ENCODE measurements at regions not wholly inside any gene's neighbourhood (a gene's known extent, or its start where the extent isn't known, plus 50 kb on each side); places are given as distances from the start of the nearest gene placed in this dataset.
"Not testable (repeated sequence)": the region's sequence is repeated elsewhere in the genome, so short reads cannot be mapped to it uniquely, and the experiment has no call there.

DNA sequence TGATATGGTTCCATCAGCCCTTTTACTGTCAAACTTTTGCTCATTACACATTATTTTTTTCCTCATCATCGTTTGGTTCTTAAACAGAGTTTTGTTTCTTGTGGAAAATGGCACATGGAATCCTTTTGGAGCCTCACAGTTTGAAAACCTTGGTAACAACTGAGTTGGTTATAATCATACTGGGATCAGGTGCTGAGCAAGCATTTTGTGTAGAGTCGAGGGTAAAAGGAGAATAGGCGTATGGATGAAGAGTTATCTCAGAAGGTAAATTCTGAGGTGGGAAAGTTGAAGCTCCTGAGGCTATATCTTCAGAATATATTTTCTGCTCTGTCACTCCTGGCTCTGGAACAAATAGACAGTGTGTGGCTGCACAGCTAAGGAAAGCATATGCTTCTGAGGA is 274.0 kb upstream of the DSEL start:
- Mint-ChIP-seq H3K4me3 (no peak overlapping the region), H3K9me3 (peaks cover 4% of the 10 kb centered on the region), H3K27ac (no peak overlapping the region), H3K36me3 (ENCODE audit: low read depth) (no peaks in the 10 kb centered on the region), H3K4me1 (ENCODE audit: low read depth) (no peaks in the 10 kb centered on the region), H3K27me3 (ENCODE audit: low read depth) (no peaks in the 10 kb centered on the region)
- no peak for DNase-seq
- CTCF ChIA-PET: interaction anchor here (0.6 kb wide), 1 partner anchor 121 kb away, joined by 4 read pairs; no protein-coding TSS in a partner anchor
- intact Hi-C loops (cut with micrococcal nuclease): no loop called here

DNA sequence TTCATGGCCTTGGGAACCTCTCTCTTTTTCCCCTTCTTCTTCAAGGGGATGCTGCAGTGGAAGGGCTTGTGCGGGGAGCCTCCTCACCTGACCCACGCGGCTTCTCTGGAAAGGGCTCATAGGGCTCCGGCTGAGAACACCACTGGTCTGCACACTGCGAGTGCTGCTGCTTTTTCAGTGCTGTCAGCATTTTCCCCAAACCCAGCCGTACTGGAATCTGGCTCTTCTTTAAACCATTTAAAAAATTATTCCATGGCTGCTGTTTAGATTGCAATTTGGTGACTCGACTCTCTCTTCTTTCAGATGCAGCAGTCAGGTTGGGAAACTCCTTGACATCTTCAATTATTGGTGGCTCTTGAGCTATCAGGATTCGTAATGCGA is 272.6 kb upstream of the DSEL start:
- intact Hi-C loops (cut with micrococcal nuclease): no loop called here
- no peak overlapping the region for H3K4me3 Mint-ChIP-seq
- no peaks in the 10 kb centered on the region for H3K27me3 Mint-ChIP-seq (ENCODE audit: low read depth)
- peaks cover 4% of the 10 kb centered on the region for H3K9me3 Mint-ChIP-seq
- no peaks in the 10 kb centered on the region for H3K36me3 Mint-ChIP-seq (ENCODE audit: low read depth)
- CTCF ChIA-PET: no interaction called here
- H3K27ac Mint-ChIP-seq: no peak overlapping the region
- no peaks in the 10 kb centered on the region for H3K4me1 Mint-ChIP-seq (ENCODE audit: low read depth)
- no peak for DNase-seq

DNA sequence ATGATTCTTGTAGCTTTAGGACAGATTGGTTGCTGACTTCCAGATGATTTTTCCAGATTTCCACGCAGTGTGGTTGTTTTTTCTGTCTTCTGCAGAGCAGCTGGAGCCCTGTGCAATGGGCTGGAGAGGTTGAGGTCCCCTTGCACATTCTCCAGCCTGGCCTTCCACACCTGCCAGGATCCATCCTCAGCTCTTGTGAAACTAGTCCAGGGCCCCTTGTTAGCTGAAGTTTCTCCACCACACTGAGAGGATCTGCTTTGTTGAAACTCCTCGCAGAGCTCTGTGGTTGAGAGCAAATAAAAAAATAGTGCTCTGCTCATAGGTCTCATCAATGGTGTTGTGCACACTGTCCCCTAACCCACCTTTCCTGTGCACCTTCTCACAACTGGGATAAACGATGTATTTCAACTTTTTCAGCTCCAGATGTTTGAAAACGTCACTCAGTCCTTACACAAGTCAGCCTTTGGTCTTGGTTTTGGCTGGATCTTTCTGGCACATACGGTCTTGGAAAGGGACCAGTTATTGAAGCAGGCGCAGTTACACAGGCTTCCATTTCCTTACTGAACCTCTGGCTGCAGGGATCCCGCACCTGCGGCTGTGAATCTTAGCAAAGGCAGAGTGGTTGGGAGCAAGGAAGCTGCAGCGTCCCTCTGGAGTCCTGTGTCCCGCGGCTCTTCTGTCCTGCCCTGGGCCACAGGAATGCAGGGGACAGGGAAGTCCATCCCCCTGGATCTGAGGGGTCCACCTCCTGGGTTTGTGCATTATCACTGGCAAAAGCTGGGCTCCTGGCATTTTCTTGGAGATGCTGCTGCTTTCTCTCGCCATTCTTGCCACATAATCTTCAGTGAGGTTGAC is 272.0 kb upstream of the DSEL start:
- H3K36me3 Mint-ChIP-seq (ENCODE audit: low read depth): no peaks in the 10 kb centered on the region
- H3K27ac Mint-ChIP-seq: no peak overlapping the region
- H3K27me3 Mint-ChIP-seq (ENCODE audit: low read depth): no peaks in the 10 kb centered on the region
- H3K9me3 Mint-ChIP-seq: peaks cover 4% of the 10 kb centered on the region
- intact Hi-C loops (cut with micrococcal nuclease): no loop called here
- DNase-seq: no peak
- H3K4me1 Mint-ChIP-seq (ENCODE audit: low read depth): no peaks in the 10 kb centered on the region
- no peak overlapping the region for H3K4me3 Mint-ChIP-seq
- CTCF ChIA-PET: no interaction called here

DNA sequence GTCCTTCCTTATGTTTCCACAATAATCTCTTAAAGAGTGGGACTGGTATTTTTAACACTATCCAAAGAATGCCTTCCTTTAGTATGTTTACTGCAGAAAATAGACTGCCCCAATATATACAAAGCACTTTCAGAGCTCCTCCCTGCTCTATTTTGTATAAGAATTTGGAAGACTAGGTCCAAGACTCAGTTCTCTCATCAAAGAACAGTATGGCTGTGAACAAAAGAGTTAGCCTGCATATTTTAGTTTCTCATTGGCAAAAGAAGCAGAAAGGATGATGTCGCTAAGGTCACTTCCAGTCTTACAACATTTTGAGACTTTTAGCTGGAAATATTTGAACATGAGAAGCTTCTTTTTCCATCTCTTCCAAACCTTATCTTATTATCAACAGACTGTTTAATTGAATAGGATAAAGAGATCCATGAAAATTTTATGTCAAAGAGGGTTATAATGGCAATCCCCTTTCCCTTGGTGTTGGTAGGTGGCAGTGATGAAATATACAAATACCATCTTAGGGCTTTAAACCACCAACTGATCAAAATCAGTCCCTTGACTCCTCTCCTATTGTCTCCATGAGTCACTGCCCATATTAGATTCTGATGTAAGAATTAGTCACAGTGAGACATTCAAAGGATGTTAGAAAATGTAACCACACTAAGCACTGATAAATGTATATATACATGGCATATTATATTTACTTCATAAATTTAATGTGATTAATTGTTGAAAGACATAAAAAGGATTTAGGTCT is 266.9 kb upstream of the DSEL start:
- H3K4me3 Mint-ChIP-seq: no peak overlapping the region
- H3K4me1 Mint-ChIP-seq (ENCODE audit: low read depth): no peaks in the 10 kb centered on the region
- no peak overlapping the region for H3K27ac Mint-ChIP-seq
- peaks cover 2% of the 10 kb centered on the region for H3K9me3 Mint-ChIP-seq
- CTCF ChIA-PET: interaction anchor here (0.5 kb wide), 1 partner anchor 101 kb away, joined by 3 read pairs; no protein-coding TSS in a partner anchor
- H3K36me3 Mint-ChIP-seq (ENCODE audit: low read depth): no peaks in the 10 kb centered on the region
- no peak for DNase-seq
- peaks cover 2% of the 10 kb centered on the region for H3K27me3 Mint-ChIP-seq (ENCODE audit: low read depth)
- intact Hi-C loops (cut with micrococcal nuclease): no loop called here

DNA sequence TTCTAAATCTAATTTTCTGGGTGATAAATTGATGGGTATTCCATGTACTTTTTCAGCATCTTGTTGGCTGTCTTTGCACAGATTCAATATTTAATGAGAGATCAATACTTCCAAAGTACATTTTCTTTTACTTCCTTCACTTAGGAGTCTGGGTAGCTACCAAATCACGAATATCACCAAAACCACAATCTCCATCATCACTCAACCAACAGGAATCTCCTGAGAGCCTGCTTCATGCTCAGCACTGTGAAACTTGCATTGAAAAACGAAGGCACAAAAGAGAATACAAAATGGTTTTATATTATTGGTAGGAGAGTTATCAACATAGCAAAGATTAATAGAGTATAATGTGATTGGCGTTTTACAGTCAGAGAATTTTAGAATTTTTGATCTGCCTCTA is 261.5 kb upstream of the DSEL start:
- DNase-seq: no peak
- Mint-ChIP-seq H3K36me3 (ENCODE audit: low read depth) (no peaks in the 10 kb centered on the region), H3K27ac (no peak overlapping the region), H3K4me3 (no peak overlapping the region), H3K27me3 (ENCODE audit: low read depth) (peaks cover 2% of the 10 kb centered on the region), H3K4me1 (ENCODE audit: low read depth) (no peaks in the 10 kb centered on the region), H3K9me3 (no peaks in the 10 kb centered on the region)
- intact Hi-C loops (cut with micrococcal nuclease): no loop called here
- CTCF ChIA-PET: no interaction called here

DNA sequence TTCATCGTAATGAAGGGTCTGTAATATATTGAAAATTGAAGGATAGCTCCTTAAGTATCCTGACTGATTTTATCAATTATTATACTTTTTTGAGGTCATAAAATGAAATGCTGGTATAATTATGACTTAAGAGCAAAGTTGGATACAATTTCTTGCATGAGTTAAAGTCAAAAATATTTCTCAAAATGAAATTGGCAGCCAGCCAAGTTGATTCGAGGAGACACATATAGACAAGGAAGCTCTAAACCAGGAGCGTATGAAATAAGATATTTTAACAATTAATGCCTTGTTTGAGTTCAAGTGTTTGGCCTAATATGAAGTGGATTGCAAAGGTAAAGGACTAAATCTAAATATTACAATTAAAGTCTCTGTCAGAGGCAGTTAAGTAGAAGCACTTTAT is 260.4 kb upstream of the DSEL start:
- H3K36me3 Mint-ChIP-seq (ENCODE audit: low read depth): no peaks in the 10 kb centered on the region
- peaks cover 2% of the 10 kb centered on the region for H3K27me3 Mint-ChIP-seq (ENCODE audit: low read depth)

DNA sequence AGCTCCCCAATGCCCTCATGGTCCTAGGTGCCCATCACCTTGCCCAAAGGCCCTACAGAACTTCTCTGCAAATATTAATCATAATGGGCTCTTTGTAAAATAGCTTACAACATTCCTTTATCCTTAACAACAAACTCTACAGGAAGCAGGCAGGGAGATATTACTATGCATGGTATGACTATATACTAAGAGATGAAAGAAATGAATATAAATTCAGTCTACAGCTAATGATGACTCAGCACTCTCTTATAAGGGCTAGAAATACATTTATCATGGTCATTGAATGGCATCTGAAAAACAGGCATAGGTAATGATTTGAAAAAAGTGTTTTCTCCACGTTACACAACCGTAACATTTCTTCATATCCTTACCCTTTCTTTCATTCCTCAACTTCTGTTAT is 254.8 kb upstream of the DSEL start:
- no peaks in the 10 kb centered on the region for H3K36me3 Mint-ChIP-seq (ENCODE audit: low read depth)
- no peaks in the 10 kb centered on the region for H3K4me1 Mint-ChIP-seq (ENCODE audit: low read depth)
- CTCF ChIA-PET: no interaction called here

More for the DNA sequence above, 260.4 kb upstream of the DSEL start:
- intact Hi-C loops (cut with micrococcal nuclease): no loop called here
- H3K27ac Mint-ChIP-seq: no peak overlapping the region
- DNase-seq: no peak
- no peaks in the 10 kb centered on the region for H3K9me3 Mint-ChIP-seq
- no peaks in the 10 kb centered on the region for H3K4me1 Mint-ChIP-seq (ENCODE audit: low read depth)
- H3K4me3 Mint-ChIP-seq: no peak overlapping the region
- CTCF ChIA-PET: no interaction called here

DNA sequence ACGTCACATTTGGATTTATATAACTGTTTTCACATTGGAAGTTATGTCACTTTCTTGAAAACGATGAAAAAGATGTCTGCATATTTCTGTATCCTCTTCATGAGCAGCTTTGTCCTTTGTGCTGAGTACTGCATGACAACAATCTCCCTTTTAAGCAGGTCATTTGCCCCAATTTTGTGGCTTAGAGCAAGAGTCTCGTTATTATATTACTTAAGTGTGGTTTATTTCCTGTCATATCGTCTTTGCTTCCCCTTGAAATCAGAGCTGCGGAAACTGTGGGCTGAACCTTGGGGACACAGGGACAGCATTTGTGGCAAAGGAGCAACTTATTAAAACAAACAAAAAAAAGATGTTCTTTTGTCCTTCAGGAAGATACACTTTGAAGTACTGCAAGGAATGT is 254.0 kb upstream of the DSEL start:
- no peak overlapping the region for H3K4me3 Mint-ChIP-seq
- no peaks in the 10 kb centered on the region for H3K27me3 Mint-ChIP-seq (ENCODE audit: low read depth)
- intact Hi-C loops (cut with micrococcal nuclease): no loop called here
- H3K27ac Mint-ChIP-seq: no peak overlapping the region
- H3K4me1 Mint-ChIP-seq (ENCODE audit: low read depth): no peaks in the 10 kb centered on the region
- no peak for DNase-seq
- H3K9me3 Mint-ChIP-seq: no peaks in the 10 kb centered on the region
- CTCF ChIA-PET: no interaction called here
- no peaks in the 10 kb centered on the region for H3K36me3 Mint-ChIP-seq (ENCODE audit: low read depth)

More for the DNA sequence above, 254.8 kb upstream of the DSEL start:
- no peaks in the 10 kb centered on the region for H3K27me3 Mint-ChIP-seq (ENCODE audit: low read depth)
- intact Hi-C loops (cut with micrococcal nuclease): no loop called here
- no peak overlapping the region for H3K4me3 Mint-ChIP-seq
- H3K27ac Mint-ChIP-seq: no peak overlapping the region
- no peak for DNase-seq
- no peaks in the 10 kb centered on the region for H3K9me3 Mint-ChIP-seq

DNA sequence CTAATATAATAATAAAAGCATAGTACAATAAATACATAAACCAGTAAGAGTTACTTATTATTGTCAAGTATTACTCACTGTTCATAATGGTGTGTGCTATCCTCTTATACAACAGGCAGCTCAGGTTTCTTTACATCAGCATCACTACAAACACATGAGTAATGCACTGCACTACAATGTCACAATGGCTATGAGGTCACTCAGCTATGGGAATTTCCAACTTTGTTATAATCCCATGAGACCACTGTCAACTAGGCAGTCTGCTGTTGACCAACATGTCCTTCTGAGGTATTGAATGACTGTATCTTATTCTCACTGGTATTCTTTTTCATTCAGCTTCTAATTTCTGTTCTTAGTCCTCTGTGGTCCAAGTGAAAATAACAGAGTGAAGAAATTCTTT is 250.4 kb upstream of the DSEL start:
- no peak for DNase-seq
- H3K4me3 Mint-ChIP-seq: no peak overlapping the region
- H3K9me3 Mint-ChIP-seq: no peaks in the 10 kb centered on the region
- H3K27me3 Mint-ChIP-seq (ENCODE audit: low read depth): no peaks in the 10 kb centered on the region
- H3K27ac Mint-ChIP-seq: no peak overlapping the region
- no peaks in the 10 kb centered on the region for H3K4me1 Mint-ChIP-seq (ENCODE audit: low read depth)
- intact Hi-C loops (cut with micrococcal nuclease): no loop called here
- no peaks in the 10 kb centered on the region for H3K36me3 Mint-ChIP-seq (ENCODE audit: low read depth)
- CTCF ChIA-PET: no interaction called here

DNA sequence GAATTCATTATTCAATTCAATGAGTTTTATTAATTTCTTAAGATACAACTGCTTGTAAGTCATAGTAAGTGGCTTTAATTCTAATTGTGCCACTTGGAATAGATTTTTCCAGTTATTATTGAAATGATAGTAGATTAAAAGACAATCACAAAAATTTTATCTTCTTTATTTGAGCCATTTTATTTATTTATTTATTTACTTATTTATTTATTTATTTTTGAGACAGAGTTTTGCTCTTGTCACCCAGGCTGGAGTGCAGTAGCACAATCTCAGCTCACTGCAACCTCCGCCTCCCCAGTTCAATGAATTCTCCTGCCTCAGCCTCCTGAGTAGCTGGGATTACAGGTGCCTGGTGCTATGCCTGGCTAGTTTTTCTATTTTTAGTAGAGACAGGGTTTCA is 235.7 kb upstream of the DSEL start:
- intact Hi-C loops (cut with micrococcal nuclease); CTCF ChIA-PET; H3K36me3 Mint-ChIP-seq (ENCODE audit: low read depth): not testable (repeated sequence)

DNA sequence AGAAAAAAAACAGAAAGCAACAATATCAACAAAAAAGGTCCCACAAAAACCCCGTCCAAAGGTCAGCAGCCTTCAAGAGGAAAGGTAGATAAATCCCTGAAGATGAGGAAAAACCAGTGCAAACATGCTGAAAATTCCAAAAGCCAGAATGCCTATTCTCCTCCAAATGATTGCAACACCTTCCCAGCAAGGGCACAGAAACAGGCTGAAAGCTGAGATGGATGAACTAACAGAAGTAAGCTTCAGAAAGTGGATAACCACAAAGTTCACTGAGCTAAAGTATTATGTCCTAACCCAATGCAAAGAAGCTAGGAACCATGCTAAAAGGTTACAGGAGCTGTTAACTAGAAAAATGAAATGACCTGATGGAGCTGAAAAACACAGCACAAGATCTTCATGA is 226.4 kb upstream of the DSEL start:
- intact Hi-C loops (cut with micrococcal nuclease): no loop called here
- peaks cover 3% of the 10 kb centered on the region for H3K27me3 Mint-ChIP-seq (ENCODE audit: low read depth)
- peaks cover 1% of the 10 kb centered on the region for H3K36me3 Mint-ChIP-seq (ENCODE audit: low read depth)
- CTCF ChIA-PET: no interaction called here
- H3K4me3 Mint-ChIP-seq: no peak overlapping the region
- no peak for DNase-seq
- H3K27ac Mint-ChIP-seq: no peak overlapping the region
- no peaks in the 10 kb centered on the region for H3K4me1 Mint-ChIP-seq (ENCODE audit: low read depth)
- peaks cover 35% of the 10 kb centered on the region for H3K9me3 Mint-ChIP-seq

More for the DNA sequence above, 235.7 kb upstream of the DSEL start:
- DNase-seq; H3K9me3 Mint-ChIP-seq; H3K4me1 Mint-ChIP-seq (ENCODE audit: low read depth); H3K27me3 Mint-ChIP-seq (ENCODE audit: low read depth); H3K4me3 Mint-ChIP-seq; H3K27ac Mint-ChIP-seq: not testable (repeated sequence)

DNA sequence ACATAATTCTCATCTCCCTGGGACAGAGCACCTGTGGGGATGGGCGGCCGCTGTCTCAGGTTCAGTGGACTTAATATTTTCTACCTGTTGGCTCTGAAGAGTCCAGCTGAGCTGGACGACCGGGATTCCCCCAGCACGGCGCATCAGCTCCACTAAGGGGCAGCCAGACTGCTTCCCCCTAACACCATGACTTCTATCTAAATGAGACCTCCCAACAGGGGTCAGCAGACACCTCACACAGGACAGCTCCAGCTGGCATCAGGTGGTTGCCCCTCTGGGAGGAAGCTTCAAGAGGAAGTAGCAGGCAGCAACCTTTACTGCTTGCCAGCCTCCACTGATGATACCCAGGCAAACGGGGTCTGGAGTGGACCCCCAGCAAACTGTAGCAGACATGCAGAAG is 226.0 kb upstream of the DSEL start:
- Mint-ChIP-seq H3K27me3 (ENCODE audit: low read depth) (peaks cover 3% of the 10 kb centered on the region), H3K4me1 (ENCODE audit: low read depth) (no peaks in the 10 kb centered on the region), H3K36me3 (ENCODE audit: low read depth) (peaks cover 1% of the 10 kb centered on the region), H3K4me3 (no peak overlapping the region), H3K9me3 (peaks cover 33% of the 10 kb centered on the region), H3K27ac (no peak overlapping the region)
- CTCF ChIA-PET: no interaction called here
- DNase-seq: no peak
- intact Hi-C loops (cut with micrococcal nuclease): no loop called here

DNA sequence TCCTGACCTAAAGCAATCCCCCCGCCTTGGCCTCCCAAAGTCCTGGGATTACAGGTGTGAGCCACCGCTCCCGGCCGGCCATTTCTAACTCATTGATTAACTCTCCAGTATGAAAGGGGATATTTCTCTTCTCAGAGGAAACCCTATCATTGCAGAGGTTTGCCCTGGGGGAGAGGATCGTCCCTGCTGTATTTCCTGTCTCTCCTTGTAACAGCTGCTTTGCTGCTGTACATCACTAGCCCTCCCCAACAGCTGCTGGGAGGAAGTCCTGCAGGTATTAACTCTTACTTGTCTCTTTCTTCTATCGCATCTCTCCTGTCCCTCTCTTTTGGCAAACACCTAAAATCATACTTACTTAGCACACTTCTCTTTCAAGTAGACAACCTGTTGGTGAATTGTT is 219.0 kb upstream of the DSEL start:
- H3K27ac Mint-ChIP-seq: no peak overlapping the region
- intact Hi-C loops (cut with micrococcal nuclease): no loop called here
- no peaks in the 10 kb centered on the region for H3K9me3 Mint-ChIP-seq
- no peaks in the 10 kb centered on the region for H3K27me3 Mint-ChIP-seq (ENCODE audit: low read depth)
- H3K4me1 Mint-ChIP-seq (ENCODE audit: low read depth): no peaks in the 10 kb centered on the region
- CTCF ChIA-PET: no interaction called here
- no peak overlapping the region for H3K4me3 Mint-ChIP-seq
- no peak for DNase-seq
- H3K36me3 Mint-ChIP-seq (ENCODE audit: low read depth): no peaks in the 10 kb centered on the region
